Right kidney (tissue), 1 donor: ENCODE measurements at regions not wholly inside any gene's neighbourhood (a gene's known extent, or its start where the extent isn't known, plus 50 kb on each side); places are given as distances from the start of the nearest gene placed in this dataset.
"Not testable (repeated sequence)": the region's sequence is repeated elsewhere in the genome, so short reads cannot be mapped to it uniquely, and the experiment has no call there.

Experiments used
- DNase-seq: peaks from one replicate; pipeline ENCODE4 v3.0.0-alpha.2; 2016

DNA sequence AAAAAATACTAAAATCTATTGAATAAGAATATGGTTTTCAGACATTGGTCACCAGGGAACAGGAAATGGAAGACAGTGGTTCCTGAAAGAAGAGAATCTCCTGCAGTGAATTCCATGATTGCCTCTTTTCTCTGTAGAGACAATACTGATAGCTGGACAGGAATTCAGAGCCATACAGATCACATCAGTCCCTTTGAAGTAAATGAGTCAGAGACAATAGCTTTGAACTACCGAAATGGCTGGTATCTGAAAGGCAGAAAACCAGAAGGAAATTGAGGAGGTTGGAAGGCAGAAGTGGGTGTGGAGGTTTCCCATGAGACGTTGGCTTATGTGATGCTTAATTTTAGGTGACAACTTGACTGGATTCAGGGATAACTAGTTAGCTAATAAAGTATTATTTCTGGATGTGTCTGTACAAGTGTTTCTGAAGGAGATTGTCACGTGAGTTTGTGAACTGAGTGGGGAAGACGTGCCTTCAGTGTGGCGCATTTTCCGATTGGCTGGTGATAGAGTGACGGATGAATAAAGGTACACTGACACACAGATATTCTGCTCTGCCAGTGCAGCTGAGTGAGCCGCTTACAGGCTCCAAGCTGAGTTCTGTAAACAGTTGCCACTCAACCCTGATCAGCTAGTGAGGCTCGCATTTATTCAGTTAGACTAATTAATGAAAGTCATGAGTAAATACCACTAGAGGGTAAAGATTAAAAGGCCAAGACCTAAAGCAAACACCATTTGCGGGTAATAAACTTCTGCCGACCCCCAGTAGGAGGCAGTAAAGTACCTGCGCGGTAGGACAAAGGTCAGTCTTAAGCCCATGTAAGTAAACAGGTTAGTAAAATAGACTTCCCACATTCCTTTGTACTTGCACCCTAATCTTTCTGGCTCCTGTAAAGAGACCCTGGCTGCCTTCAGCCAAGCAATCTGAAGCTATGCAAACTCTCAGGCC lies 1298.6 kb downstream of the SI start:
- no peak for DNase-seq

DNA sequence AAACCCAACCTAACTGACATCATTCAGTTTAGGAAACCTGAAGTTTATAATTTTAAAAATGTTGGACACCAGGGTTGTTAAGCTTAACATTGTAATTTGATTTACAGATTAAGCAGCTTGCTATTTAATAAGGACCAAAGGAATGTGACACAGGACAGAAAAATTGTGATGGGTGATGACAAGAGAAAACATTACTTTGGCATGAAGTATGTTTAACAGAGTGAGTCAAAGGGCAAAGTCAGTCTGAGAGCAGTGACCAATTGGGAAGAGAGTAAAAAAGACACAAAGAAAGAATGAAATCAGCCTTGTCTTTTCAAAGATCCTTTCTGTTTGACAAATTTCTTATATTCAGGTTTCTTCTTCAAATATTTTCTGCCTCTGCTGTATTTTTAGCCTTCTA lies 1301.6 kb downstream of the SI start:
- no peak for DNase-seq

DNA sequence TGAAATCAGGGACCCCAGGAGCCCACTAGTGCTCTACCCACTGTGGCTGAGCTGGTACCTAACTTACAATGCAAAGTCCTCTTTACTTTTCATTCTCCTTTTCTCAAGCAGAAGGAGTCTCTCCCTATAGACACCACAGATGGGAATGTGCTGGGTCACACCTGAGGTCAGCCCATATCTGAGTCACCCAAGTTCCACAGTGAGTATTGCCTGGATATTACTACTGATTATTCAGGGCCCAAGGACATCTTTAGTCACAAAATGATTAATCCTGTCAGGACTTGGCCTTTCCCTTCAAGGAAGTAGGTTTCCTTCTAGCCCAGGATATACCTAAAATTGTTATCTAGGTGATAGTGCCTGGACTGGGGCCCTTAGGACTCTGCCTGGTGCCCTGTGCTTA lies 1305.2 kb downstream of the SI start:
- DNase-seq = no peak

DNA sequence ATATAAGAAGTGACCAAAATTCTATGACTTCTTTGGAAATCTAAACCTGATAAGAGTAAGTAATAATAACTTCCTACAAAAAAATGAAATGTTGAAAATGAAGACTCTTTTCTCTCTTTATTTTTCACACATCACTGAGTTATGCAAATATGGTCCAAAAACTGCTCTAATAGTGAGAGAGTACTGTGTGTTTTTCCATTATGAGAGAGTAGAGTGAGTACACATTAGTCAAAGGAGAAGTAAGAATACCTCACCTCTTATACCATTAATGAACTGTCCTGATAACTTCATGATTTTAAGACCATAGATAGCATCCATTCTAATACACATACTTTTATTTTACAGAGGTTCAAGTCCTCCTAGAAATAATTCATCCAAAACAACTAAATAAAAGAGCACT lies 1310.2 kb downstream of the SI start:
- DNase-seq = no peak

DNA sequence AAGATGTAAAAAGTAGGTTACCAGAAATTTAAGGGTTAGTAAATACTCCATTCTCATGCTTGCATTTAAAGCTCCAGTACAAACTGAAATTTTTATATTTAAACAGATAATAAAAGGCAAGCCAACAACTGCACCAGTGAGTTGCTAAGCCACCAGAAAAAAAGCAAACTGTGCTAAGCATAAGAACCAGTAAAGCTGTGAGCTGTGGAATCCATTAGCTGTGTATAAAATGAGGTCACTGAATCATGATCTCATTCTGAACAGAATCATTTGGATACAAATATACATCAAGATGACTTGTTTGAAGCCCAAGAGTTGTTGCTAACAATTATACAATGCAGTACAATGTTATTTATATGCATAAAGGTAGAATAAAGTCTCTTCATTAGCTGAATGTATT lies 1312.2 kb downstream of the SI start:
- no peak for DNase-seq

DNA sequence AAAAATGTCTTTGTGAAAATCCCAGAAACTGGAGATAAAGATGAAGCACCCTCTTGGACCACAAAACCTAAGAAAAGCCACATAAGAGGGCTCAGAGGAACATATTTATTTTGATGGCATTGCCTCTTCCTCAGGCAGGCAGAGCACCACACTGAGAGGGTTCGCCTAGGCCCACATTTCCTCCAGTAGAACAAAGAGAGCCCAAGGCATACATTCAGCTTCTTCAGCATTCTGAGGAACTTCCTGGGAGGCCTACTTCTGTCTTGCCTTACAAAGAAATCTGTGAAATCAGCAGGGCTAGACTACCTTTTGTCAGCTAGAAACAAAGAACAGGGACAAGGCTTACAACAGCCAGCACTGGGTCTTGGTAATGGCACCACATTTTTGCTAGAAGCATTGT lies 1325.3 kb downstream of the SI start:
- DNase-seq = no peak

DNA sequence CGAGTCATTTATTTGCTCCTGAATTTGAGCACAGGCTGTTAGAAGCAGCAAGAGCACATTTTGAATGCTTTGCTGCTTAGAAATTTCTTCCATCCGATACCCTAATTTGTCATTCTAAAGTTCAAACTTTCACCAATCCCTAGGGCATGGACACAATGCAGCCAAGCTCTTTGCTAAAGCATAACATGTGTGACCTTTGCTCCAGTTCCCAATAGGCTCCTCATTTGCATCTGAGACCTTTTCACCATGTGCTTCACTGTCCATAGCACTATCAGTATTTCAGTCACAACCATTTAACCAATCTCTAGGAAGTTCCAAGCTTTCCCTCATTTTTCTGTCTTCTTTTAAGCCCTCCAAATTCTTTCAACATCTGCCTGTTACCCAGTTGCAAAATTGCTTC lies 1333.1 kb downstream of the SI start:
- no peak for DNase-seq

DNA sequence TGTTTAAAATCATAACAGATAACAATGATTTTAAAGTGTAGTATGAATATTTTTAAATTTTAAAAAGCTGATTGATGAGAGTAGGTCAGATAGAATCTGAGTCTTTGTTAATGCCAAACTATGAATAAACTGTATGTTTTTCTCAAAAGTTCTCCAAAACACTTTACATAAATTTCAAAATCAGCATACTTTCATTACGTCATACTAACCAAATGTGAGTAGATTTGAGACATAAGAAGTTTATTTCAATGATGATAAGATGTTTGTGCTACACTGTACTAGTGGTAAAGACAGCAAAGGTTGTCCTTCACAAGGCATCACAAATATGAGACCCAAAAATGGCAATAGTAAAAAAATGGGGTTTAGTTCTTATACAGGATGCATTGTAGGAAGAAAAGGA lies 1342.9 kb downstream of the SI start:
- no peak for DNase-seq

DNA sequence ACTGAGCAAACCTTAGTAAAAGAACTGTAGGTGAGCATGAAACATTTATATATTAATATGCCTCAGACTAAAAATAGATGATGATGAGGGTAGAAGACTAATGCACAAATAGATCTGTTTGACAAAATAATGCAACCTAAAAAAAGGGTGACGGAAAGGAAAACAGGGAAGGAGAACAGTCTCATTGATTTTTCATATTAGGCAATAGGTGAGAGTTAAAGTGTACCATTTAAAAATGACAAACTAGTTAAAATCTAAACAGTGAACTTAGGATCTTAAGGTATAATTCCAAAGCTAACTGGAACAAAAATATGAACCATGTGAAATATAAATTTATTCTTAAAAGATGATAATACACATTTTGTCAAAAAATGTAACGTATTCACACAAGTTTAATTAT lies 1347.6 kb downstream of the SI start:
- no peak for DNase-seq

DNA sequence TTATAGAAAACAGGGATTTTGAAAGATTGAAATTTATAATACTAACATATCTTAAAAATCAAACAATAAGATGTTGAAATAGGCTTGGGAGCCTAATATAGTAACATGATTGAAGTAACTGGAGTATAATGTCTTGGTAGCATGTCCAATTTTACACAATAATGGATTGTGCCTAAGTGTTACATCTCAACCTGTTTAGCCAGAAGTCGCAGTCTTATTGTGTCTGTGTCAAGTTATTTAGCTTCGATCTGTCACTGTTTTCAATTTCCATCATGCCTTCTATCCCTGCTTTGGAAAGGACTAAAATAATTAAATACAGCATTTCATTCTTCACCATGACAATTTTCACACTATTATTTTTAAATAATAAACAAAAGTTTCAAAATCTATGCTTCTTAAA lies 1352.2 kb downstream of the SI start:
- no peak for DNase-seq

DNA sequence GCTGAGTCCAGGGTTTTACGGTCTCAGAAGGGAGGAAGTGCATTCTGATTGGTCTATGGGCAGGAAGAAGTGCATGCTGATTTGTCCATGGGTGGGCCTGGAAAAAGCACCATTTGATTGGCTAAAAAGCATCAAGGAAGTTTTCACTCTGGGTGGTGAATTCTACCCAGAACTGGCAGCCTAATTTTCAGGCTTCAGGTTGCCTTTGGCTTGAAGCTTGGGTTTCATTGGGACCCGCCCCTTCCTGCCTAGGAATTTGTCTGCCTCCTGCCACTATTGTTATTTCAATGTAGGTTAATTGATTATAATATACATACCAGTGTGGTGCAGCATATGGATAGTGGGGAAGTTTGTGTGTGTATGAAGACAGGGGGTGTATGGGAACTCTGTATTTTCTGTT lies 1355.9 kb downstream of the SI start:
- no peak for DNase-seq

DNA sequence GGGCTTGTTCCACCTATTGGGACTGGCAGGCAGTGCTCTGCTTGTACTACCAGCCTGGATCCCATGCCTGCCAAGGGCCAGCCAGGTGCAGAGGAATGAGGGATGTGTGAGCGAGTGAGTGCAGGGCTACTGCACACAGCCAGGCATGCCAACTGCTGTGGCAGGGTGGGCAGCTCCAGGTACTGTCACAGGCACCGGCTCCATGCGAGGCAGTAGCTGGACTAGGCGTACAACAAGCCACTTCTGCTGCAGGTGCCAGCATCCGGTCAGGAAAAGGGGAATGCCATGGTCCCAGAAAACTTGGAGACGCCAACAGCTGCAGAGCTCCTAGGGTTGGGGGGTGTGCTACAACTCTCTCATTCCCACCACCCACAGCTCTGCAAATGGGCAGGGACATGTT lies 1356.7 kb downstream of the SI start:
- no peak for DNase-seq

DNA sequence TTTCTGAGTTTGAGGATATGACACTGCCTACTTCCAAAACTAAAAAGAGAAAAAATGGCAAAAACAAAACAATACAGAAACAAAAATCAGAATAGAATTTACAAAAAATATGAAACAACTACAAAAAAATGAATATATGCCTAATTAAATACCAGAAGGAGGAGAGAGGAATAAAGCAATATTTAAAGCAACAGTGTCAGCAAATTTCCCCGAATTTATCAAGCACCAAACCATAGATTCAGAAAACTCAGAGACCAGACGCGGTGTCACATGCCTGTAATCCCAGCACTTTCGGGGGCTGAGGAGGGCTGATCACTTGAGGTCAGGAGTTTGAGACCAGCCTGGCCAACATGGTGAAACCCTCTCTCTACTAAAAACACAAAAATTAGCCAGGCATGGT lies 1360.9 kb downstream of the SI start:
- DNase-seq = no peak

DNA sequence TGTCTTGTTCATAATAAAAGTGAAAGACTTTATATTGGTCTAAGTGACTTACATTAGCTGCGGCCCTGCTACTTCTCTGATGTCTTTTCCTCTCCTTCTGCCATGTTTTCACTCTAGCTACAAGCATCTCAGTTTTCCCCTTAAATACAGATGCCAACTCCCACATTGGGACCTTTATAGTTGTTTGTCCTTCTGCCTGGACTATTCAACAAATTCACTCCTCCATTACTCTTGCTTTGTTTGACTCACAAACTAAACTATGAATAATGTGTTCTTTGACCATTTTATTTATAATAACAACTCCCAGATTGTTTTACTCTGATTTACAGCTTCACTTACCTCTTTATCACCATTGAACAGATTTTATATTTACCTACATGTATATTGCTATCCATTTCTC lies 1369.9 kb downstream of the SI start:
- no peak for DNase-seq

DNA sequence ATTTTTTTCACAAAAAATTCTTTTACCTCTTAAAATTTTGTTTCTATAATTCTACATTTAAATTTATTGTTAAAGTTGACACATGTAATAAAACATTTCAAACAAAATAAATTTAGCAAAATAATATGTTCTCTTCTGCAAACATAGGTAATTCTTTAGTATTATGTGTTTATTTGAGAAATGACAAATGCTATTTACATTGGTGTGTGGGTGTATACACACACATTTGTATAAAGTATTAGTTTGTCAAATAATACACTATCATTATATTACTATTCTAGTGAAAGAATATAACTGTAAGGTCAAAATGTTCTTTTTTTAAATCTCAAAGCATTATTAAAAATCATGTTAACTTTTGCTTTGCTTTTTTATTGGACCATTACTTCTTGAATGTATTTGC lies 1370.6 kb downstream of the SI start:
- DNase-seq = no peak

DNA sequence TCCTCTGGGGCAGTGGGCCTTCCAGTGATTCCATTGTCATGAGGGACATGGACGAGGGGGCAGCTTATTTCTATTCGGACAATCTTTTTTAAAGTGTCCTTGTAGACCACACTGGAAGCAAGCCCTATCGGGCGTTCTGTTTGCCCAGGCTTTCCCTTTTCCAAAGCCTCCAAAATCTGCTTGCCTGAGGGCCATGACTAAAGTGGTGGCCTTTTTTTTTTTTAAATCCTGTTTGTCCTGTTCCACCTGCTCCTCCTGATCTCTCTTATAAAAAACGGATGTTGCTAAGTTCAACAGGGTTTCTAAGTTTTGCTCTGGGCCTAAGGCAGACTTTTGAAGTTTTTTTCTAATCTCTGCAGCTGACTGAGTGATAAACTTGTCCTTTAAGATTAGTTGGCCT lies 1380.1 kb downstream of the SI start:
- DNase-seq = not testable (repeated sequence)

DNA sequence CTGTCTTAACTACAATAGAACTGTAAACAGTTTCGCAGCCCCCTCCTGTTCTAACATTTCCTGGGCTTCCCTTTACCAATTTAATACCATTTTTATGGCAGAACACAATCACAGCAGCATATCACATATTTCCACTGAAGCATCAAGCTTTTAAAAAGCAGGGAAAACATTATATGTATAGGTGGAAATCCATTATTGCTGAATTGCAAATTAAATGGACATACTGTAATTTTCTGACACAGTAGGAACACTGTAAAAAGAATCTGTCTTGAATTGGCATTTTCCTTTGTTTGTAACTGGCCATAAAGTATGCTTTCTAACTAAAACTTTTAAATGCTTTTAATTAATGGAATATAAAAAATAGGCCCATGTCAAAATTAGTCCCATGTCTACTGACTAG lies 1385.8 kb downstream of the SI start:
- no peak for DNase-seq

DNA sequence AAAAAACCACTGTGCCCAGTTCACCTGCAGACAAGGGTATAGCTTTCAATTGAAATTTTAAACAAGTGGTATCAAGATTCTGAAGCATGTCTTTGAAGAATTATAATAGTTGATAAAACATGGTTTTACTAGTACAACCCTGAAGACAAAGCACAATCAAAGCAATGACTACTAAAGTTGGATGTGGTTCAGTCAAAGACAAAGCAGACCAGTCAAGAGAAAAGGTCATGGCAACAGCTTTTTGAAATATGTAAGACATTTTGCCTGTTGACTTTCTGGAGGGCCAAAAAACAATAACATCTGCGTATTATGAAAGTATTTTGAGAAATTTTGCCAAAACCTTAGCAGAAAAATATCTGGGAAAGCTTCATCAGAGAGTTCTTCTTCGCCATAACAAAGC lies 1393.6 kb downstream of the SI start:
- DNase-seq = no peak

DNA sequence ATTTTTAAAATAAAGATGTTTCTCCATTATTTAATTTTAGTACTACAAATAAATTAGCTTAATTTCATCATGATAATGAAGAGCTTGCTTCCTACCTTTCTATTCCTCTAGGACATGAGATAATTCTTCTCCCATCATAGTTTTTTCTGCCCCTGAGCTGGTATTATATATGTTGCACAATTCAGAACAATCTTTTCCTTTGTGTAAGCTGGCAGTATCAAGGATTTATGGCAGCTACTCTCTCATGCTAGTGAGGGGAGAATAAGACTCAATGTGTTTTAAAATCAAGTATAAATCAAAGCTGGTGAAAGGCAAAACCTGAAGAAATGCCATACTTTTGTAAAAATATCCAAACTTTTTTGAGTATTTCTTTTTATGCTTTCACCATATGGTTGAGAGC lies 1405.3 kb downstream of the SI start:
- no peak for DNase-seq

DNA sequence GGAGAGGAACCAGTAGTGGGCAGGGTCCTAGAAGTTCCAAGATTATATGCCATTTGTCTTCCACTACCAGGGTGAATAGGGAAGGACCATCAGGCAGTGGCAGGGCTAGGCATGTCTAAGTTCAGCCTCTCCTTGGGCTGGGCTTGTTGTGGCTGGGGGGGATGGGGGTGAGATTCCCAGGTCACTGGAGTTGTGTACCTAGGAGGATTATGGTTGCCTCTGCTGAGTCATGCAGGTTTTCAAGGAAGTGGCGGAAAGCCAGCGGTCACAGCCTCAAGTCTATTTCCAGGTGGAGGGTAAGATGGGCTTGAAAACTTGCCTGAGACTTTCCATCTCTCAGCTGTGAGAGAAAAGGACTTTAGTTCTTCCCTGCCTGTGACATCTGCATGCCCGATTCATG lies 1407.1 kb downstream of the SI start:
- DNase-seq = no peak

DNA sequence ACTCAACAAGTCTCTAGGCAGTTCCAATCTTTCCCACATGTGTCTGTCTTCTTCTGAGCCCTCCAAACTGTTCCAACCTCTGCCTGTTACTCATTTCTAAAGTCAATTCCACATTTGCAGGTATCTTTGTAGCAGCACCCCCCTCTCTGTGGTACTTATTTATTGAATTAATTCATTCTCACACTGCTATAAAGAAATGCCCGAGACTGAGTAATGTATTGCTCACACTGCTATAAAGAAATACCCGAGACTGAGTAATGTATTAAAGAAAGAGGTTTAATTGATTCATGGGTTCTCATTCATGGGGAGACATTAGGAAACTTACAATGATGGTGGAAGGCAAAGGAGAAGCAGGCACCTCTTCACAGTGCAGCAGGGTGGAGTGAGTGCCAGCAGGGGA lies 1413.8 kb downstream of the SI start:
- no peak for DNase-seq

DNA sequence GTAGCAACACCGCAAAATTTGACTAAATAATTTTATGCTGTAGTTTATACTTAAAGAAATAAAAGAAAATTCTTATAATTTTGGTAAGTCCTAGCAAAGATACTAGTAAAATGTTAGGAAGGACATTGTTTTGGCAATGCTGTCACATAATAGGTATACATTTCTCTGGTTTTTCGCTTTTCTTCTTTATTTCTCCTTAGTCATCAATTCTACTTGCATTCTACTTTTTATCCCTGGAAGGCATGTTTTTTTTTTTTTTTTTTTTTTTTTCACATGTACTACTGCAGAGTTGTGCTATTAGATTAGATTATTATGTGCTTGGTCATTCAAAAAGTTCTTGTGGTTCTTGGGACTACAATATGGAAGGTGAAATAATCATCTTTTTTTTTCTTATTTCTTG lies 1421.2 kb downstream of the SI start:
- DNase-seq = no peak

DNA sequence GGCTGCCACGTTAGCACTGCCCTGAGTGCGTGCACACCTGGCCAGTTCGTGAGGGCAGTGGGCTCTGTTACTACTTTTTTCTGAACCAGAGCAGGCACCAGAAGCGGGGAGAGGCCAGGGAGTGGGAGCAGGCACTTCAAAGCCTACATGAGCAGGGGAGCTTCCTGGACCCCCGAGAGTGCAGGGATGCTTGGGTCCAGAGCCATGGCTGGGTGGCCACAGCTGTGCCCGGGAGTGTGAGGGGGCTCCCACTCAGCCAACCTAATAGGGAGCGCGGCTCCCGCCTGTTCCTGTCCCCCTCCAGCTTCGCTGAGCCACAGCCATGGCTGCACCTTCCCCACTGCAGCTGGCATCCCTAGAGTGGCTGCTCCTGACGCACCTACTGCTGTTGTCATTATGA lies 1423.3 kb downstream of the SI start:
- DNase-seq = no peak

DNA sequence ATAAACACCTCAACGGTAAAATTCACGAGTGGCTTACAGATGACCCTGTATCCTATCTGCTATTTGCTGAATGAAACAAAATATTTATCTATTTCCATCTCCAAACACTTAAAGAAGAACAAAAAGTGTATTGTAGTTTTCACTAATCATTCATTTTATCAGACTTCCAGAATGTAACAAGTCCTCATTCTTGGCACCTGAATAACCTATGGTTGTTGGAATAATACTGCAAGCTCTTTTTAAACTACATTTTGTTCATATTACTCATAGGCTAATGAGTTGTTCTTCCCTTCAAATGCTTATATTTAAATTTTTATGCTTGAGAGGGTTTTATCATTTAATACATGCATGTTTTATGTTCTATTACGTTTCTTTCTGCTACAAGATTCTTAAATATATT lies 1434.1 kb downstream of the SI start:
- no peak for DNase-seq

DNA sequence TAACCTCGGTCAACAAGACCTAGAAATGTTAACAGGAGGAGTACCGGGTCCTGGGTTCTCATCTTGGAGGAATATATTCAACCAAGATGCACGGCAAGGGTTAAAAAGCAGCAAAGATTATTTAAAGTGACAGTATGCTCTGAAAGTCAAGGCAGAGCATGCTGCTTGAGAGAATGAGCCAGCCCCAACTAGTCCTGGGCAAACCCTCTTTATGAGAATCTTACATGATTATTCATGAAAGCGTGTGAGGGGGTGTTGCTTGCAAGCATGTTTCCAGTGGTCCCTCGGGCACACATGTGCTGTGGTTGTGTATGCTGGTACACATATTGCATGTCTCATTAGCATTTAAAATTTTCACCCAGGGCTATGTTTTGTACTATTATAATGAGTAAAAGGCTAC lies 1445.6 kb downstream of the SI start:
- no peak for DNase-seq
